ENCODE measurements at regions not wholly inside any gene's neighbourhood (a gene's known extent, or its start where the extent isn't known, plus 50 kb on each side); places are given as distances from the start of the nearest gene placed in this dataset.
A peak's percentile ranks its signal among the peaks of the same experiment; 100 is the strongest.

DNA sequence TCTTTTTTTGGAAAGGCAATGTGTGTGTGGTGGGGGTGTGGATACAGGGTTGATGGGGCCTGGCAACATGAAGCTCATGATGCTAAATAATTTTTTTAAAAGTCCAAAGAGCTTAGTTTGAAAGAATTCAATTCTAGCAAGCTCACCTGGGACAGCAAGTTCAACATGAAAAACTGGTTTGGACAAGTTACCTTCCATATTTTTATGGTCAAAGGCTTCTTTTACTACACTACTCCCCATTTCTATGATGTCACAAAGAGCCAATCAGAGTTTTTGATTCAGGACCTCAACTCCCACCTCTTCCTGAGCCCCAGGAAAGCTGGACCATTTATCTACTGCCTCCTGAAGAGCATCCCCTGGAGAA lies 66.1 kb upstream of the CTNNBL1 start:
- Histone ChIP-seq H2BK5ac (ENCODE audit: low read depth, low read length, poor library complexity) (no peak overlapping the region), H3K23ac (ENCODE audit: low read length) (no peak overlapping the region), H3K4me2 (ENCODE audit: low read length) (no peak overlapping the region), H3K27ac (ENCODE audit: low read depth, low read length) (no peak overlapping the region), H3K79me1 (ENCODE audit: low read length) (no peaks in the 10 kb centered on the region), H3K4me3 (ENCODE audit: low read depth, low read length) (no peak overlapping the region), H3K27me3 (ENCODE audit: insufficient read depth, low read length) (no peaks in the 10 kb centered on the region), H3K9ac (ENCODE audit: low read length) (no peak overlapping the region), H3K79me2 (ENCODE audit: control insufficient read depth, insufficient read depth, low read length, poor library complexity) (no peaks in the 10 kb centered on the region), H3K14ac (ENCODE audit: low read length) (no peak overlapping the region), H2BK120ac (ENCODE audit: insufficient read depth, low read length, poor library complexity) (no peak overlapping the region), H4K91ac (ENCODE audit: low read depth, low read length) (no peak overlapping the region), H3K9me3 (ENCODE audit: insufficient read depth, low read depth, low read length) (no peaks in the 10 kb centered on the region), H4K8ac (ENCODE audit: low read depth, low read length) (no peak overlapping the region), H2AK5ac (ENCODE audit: low read length) (no peak overlapping the region), H4K12ac (ENCODE audit: low read depth, low read length) (no peak overlapping the region), H2AFZ (ENCODE audit: insufficient read depth, low read length, poor library complexity) (no peak overlapping the region), H3K36me3 (ENCODE audit: control insufficient read depth in 1 of 2, insufficient read depth in 2 of 2, low read length in 2 of 2) (no peaks in the 10 kb centered on the region), H3K4ac (ENCODE audit: low read depth, low read length) (no peak overlapping the region), H2BK12ac (ENCODE audit: low read length) (no peak overlapping the region), H3K4me1 (ENCODE audit: control insufficient read depth in 1 of 2, insufficient read depth in 2 of 2, low read length in 2 of 2) (no peaks in the 10 kb centered on the region), H3K18ac (ENCODE audit: low read length) (no peak overlapping the region)
- peak; percentile 4 to 73 for DNase-seq

DNA sequence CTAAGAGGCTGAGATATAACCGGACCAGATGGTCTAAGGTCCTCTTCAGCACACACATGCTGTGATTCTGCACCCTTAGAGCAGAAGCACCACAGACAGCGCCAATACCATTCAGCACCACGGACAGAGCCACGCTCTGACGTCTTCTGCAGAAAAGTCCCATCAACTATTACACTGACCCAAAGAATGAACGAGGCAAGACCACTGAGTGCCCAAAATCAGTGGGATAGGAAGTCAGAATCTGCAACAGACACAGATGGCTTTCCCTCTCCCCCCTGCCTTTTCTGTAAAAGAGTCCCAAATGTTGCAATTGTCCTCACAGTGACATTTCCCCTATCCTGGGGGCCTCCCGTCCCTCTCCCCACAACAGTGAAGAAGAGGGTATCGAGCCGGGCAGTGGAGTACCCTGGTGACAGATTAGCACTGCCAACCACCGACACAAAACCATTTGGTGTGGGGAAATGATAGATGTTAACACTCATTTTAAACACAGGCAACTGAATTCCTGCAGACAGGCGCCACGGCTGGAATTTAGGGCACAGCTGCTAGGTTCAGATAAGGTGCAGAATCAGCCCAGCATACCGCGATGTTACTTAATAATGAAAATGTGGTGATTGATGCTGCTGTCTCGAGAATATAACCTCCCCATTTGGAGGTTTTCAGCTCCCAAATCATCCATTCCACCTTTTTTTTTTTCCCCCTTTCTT lies 66.6 kb upstream of the CTNNBL1 start:
- no peak overlapping the region for H3K9ac ChIP-seq (ENCODE audit: low read length)
- no peak overlapping the region for H2BK5ac ChIP-seq (ENCODE audit: low read depth, low read length, poor library complexity)
- H3K79me2 ChIP-seq (ENCODE audit: control insufficient read depth, insufficient read depth, low read length, poor library complexity), result no peaks in the 10 kb centered on the region
- no peak overlapping the region for H4K12ac ChIP-seq (ENCODE audit: low read depth, low read length)
- DNase-seq, result peak; percentile 44 to 86
- H3K36me3 ChIP-seq (ENCODE audit: control insufficient read depth in 1 of 2, insufficient read depth in 2 of 2, low read length in 2 of 2), result no peaks in the 10 kb centered on the region
- no peak overlapping the region for H3K4ac ChIP-seq (ENCODE audit: low read depth, low read length)
- no peak overlapping the region for H3K27ac ChIP-seq (ENCODE audit: low read depth, low read length)
- no peak overlapping the region for H3K23ac ChIP-seq (ENCODE audit: low read length)
- no peaks in the 10 kb centered on the region for H3K9me3 ChIP-seq (ENCODE audit: insufficient read depth, low read depth, low read length)
- no peak overlapping the region for H2BK120ac ChIP-seq (ENCODE audit: insufficient read depth, low read length, poor library complexity)
- no peak overlapping the region for H2AFZ ChIP-seq (ENCODE audit: insufficient read depth, low read length, poor library complexity)
- no peaks in the 10 kb centered on the region for H3K79me1 ChIP-seq (ENCODE audit: low read length)
- H4K91ac ChIP-seq (ENCODE audit: low read depth, low read length), result no peak overlapping the region
- no peak overlapping the region for H2AK5ac ChIP-seq (ENCODE audit: low read length)
- H3K14ac ChIP-seq (ENCODE audit: low read length), result no peak overlapping the region
- no peaks in the 10 kb centered on the region for H3K27me3 ChIP-seq (ENCODE audit: insufficient read depth, low read length)
- no peak overlapping the region for H3K4me2 ChIP-seq (ENCODE audit: low read length)
- H3K4me1 ChIP-seq (ENCODE audit: control insufficient read depth in 1 of 2, insufficient read depth in 2 of 2, low read length in 2 of 2), result no peaks in the 10 kb centered on the region
- no CpG with 5 or more reads among the region's 15 CpGs for WGBS (ENCODE audit: extremely low coverage, insufficient coverage, insufficient read length)
- H2BK12ac ChIP-seq (ENCODE audit: low read length), result no peak overlapping the region
- no peak overlapping the region for H3K18ac ChIP-seq (ENCODE audit: low read length)
- H3K4me3 ChIP-seq (ENCODE audit: low read depth, low read length), result no peak overlapping the region
- no peak overlapping the region for H4K8ac ChIP-seq (ENCODE audit: low read depth, low read length)

GRCh38 chr20:37624963-37625362 lies 68.9 kb upstream of the CTNNBL1 start:
- Histone ChIP-seq H2AFZ (ENCODE audit: insufficient read depth, low read length, poor library complexity) (no peak overlapping the region), H3K4me2 (ENCODE audit: low read length) (no peak overlapping the region), H4K8ac (ENCODE audit: low read depth, low read length) (no peak overlapping the region), H3K79me2 (ENCODE audit: control insufficient read depth, insufficient read depth, low read length, poor library complexity) (no peaks in the 10 kb centered on the region), H3K4me3 (ENCODE audit: low read depth, low read length) (no peak overlapping the region), H2BK12ac (ENCODE audit: low read length) (no peak overlapping the region), H3K9ac (ENCODE audit: low read length) (no peak overlapping the region), H3K79me1 (ENCODE audit: low read length) (no peaks in the 10 kb centered on the region), H3K23ac (ENCODE audit: low read length) (no peak overlapping the region), H3K27ac (ENCODE audit: low read depth, low read length) (no peak overlapping the region), H2BK5ac (ENCODE audit: low read depth, low read length, poor library complexity) (no peak overlapping the region), H3K14ac (ENCODE audit: low read length) (no peak overlapping the region), H3K4me1 (ENCODE audit: control insufficient read depth in 1 of 2, insufficient read depth in 2 of 2, low read length in 2 of 2) (no peaks in the 10 kb centered on the region), H3K18ac (ENCODE audit: low read length) (no peak overlapping the region), H2AK5ac (ENCODE audit: low read length) (no peak overlapping the region), H4K91ac (ENCODE audit: low read depth, low read length) (no peak overlapping the region), H2BK120ac (ENCODE audit: insufficient read depth, low read length, poor library complexity) (no peak overlapping the region), H3K36me3 (ENCODE audit: control insufficient read depth in 1 of 2, insufficient read depth in 2 of 2, low read length in 2 of 2) (no peaks in the 10 kb centered on the region), H3K9me3 (ENCODE audit: insufficient read depth, low read depth, low read length) (no peaks in the 10 kb centered on the region), H3K4ac (ENCODE audit: low read depth, low read length) (no peak overlapping the region), H3K27me3 (ENCODE audit: insufficient read depth, low read length) (no peaks in the 10 kb centered on the region), H4K12ac (ENCODE audit: low read depth, low read length) (no peak overlapping the region)
- WGBS (ENCODE audit: extremely low coverage, insufficient coverage, insufficient read length), result no CpG with 5 or more reads among the region's 1 CpG
- DNase-seq, result no peak

- H4K91ac ChIP-seq (ENCODE audit: low read depth, low read length), result no peak overlapping the region
- H2BK12ac ChIP-seq (ENCODE audit: low read length), result no peak overlapping the region
- no CpG with 5 or more reads among the region's 5 CpGs for WGBS (ENCODE audit: extremely low coverage, insufficient coverage, insufficient read length)
Observed at GRCh38 chr20:37622728-37623127, 71.1 kb upstream of the CTNNBL1 start.

More at GRCh38 chr20:37622728-37623127, 71.1 kb upstream of the CTNNBL1 start:
- no peak overlapping the region for H3K14ac ChIP-seq (ENCODE audit: low read length)
- DNase-seq, result no peak
- H3K27me3 ChIP-seq (ENCODE audit: insufficient read depth, low read length), result no peaks in the 10 kb centered on the region
- peaks cover 2% of the 10 kb centered on the region for H3K9me3 ChIP-seq (ENCODE audit: insufficient read depth, low read depth, low read length)
- H3K4me2 ChIP-seq (ENCODE audit: low read length), result no peak overlapping the region
- no peaks in the 10 kb centered on the region for H3K79me1 ChIP-seq (ENCODE audit: low read length)
- no peaks in the 10 kb centered on the region for H3K36me3 ChIP-seq (ENCODE audit: control insufficient read depth in 1 of 2, insufficient read depth in 2 of 2, low read length in 2 of 2)
- H3K27ac ChIP-seq (ENCODE audit: low read depth, low read length), result no peak overlapping the region
- no peak overlapping the region for H2AK5ac ChIP-seq (ENCODE audit: low read length)
- no peaks in the 10 kb centered on the region for H3K79me2 ChIP-seq (ENCODE audit: control insufficient read depth, insufficient read depth, low read length, poor library complexity)
- no peak overlapping the region for H2AFZ ChIP-seq (ENCODE audit: insufficient read depth, low read length, poor library complexity)
- no peak overlapping the region for H4K12ac ChIP-seq (ENCODE audit: low read depth, low read length)
- H3K4ac ChIP-seq (ENCODE audit: low read depth, low read length), result no peak overlapping the region
- no peak overlapping the region for H3K23ac ChIP-seq (ENCODE audit: low read length)
- H3K4me1 ChIP-seq (ENCODE audit: control insufficient read depth in 1 of 2, insufficient read depth in 2 of 2, low read length in 2 of 2), result no peaks in the 10 kb centered on the region
- no peak overlapping the region for H3K18ac ChIP-seq (ENCODE audit: low read length)
- H2BK120ac ChIP-seq (ENCODE audit: insufficient read depth, low read length, poor library complexity), result no peak overlapping the region
- H3K9ac ChIP-seq (ENCODE audit: low read length), result no peak overlapping the region
- no peak overlapping the region for H2BK5ac ChIP-seq (ENCODE audit: low read depth, low read length, poor library complexity)
- no peak overlapping the region for H4K8ac ChIP-seq (ENCODE audit: low read depth, low read length)
- no peak overlapping the region for H3K4me3 ChIP-seq (ENCODE audit: low read depth, low read length)

All from trophoblast cell (in vitro differentiated cells and primary cell).